H9 (cell line): ENCODE measurements at regions not wholly inside any gene's neighbourhood (a gene's known extent, or its start where the extent isn't known, plus 50 kb on each side); places are given as distances from the start of the nearest gene placed in this dataset.

Experiments
- DNase-seq: peaks from one replicate; pipeline ENCODE4 v3.0.0-alpha.2; 2017
- H2AFZ ChIP-seq: one replicate; pipeline ENCODE4 v1.6.1; 2013; ENCODE audit warnings: mild to moderate bottlenecking, low read length, control low read depth, moderate library complexity
- H2AK5ac ChIP-seq: 2 replicates; pipeline ENCODE4 v1.6.1; 2013; ENCODE audit warnings: low read length, control low read depth, mixed read lengths; ENCODE audit not compliant: insufficient read length
- H2BK120ac ChIP-seq: one replicate; pipeline ENCODE4 v1.6.1; 2013; ENCODE audit warnings: low read depth, mild to moderate bottlenecking, low read length, control low read depth, inconsistent platforms; ENCODE audit not compliant: poor library complexity, severe bottlenecking
- H2BK12ac ChIP-seq: 2 replicates; pipeline ENCODE4 v1.6.1; 2013; ENCODE audit warnings: low read length, control low read depth, mixed read lengths, low read depth; ENCODE audit not compliant: insufficient read length
- H2BK15ac ChIP-seq: 2 replicates; pipeline ENCODE4 v1.6.1; 2013; ENCODE audit warnings: low read depth, low read length, control low read depth
- H2BK20ac ChIP-seq: one replicate; pipeline ENCODE4 v1.6.1; 2013; ENCODE audit warnings: low read depth, mild to moderate bottlenecking, low read length, control low read depth, inconsistent platforms; ENCODE audit not compliant: poor library complexity, severe bottlenecking
- H2BK5ac ChIP-seq: 2 replicates; pipeline ENCODE4 v1.6.1; 2013; ENCODE audit warnings: low read length, control low read depth, mixed read lengths; ENCODE audit not compliant: insufficient read length
- H3K14ac ChIP-seq: 2 replicates; pipeline ENCODE4 v1.6.1; 2013; ENCODE audit warnings: low read length, control low read depth; ENCODE audit not compliant: insufficient read depth
- H3K18ac ChIP-seq: 2 replicates; pipeline ENCODE4 v1.6.1; 2013; ENCODE audit warnings: low read depth, mild to moderate bottlenecking, mixed read lengths, low read length, control low read depth; ENCODE audit not compliant: insufficient read length
- H3K23ac ChIP-seq: 2 replicates; pipeline ENCODE4 v1.6.1; 2013; ENCODE audit warnings: low read length, control low read depth, mixed read lengths, low read depth; ENCODE audit not compliant: insufficient read length
- H3K23me2 ChIP-seq: 2 replicates; pipeline ENCODE4 v1.6.1; 2013; ENCODE audit warnings: low read depth, mild to moderate bottlenecking, mixed read lengths, low read length, control low read depth; ENCODE audit not compliant: insufficient read length, poor library complexity, severe bottlenecking
- H3K27ac ChIP-seq: 2 replicates; pipeline ENCODE4 v1.5.1; 2013; ENCODE audit warnings: low read length, control low read depth, mixed read lengths, low read depth; ENCODE audit not compliant: insufficient read length
- H3K27me3 ChIP-seq: 2 replicates; pipeline ENCODE4 v1.6.1; 2013; ENCODE audit warnings: low read length, control low read depth, inconsistent platforms; ENCODE audit not compliant: insufficient read depth
- H3K4ac ChIP-seq: 2 replicates; pipeline ENCODE4 v1.6.1; 2013; ENCODE audit warnings: low read depth, mild to moderate bottlenecking, control low read depth, inconsistent platforms, low read length, moderate library complexity
- H3K4me1 ChIP-seq: 2 replicates; pipeline ENCODE4 v1.6.1; 2013; ENCODE audit warnings: low read length, control low read depth, inconsistent platforms; ENCODE audit not compliant: insufficient read depth
- H3K4me2 ChIP-seq: 2 replicates; pipeline ENCODE4 v1.6.1; 2013; ENCODE audit warnings: low read length, control low read depth, mixed read lengths; ENCODE audit not compliant: insufficient read length, insufficient read depth
- H3K56ac ChIP-seq: 2 replicates; pipeline ENCODE4 v1.6.1; 2013; ENCODE audit warnings: low read depth, mild to moderate bottlenecking, mixed read lengths, low read length, control low read depth; ENCODE audit not compliant: insufficient read length
- H3K79me1 ChIP-seq: 2 replicates; pipeline ENCODE4 v1.6.1; 2013; ENCODE audit warnings: low read depth, mild to moderate bottlenecking, moderate library complexity, low read length, control low read depth, inconsistent platforms; ENCODE audit not compliant: insufficient read depth, poor library complexity, severe bottlenecking
- H3K79me2 ChIP-seq: 2 replicates; pipeline ENCODE4 v1.6.1; 2013; ENCODE audit warnings: low read length, control low read depth, inconsistent platforms; ENCODE audit not compliant: insufficient read depth
- H3K9ac ChIP-seq: 2 replicates; pipeline ENCODE4 v1.6.1; 2013; ENCODE audit warnings: low read length, control low read depth, mixed read lengths; ENCODE audit not compliant: insufficient read length; ENCODE audit errors: extremely low read depth
- H3K9me3 ChIP-seq: one replicate; pipeline ENCODE4 v1.6.1; 2013; ENCODE audit warnings: low read depth, low read length, inconsistent platforms; ENCODE audit not compliant: control insufficient read depth
- H3T11ph ChIP-seq: one replicate; pipeline ENCODE4 v1.6.1; 2013; ENCODE audit warnings: mild to moderate bottlenecking, low read length, control low read depth, inconsistent platforms
- H4K20me1 ChIP-seq: one replicate; pipeline ENCODE4 v1.6.1; 2013; ENCODE audit not compliant: control insufficient read depth, insufficient read length, insufficient read depth
- H4K5ac ChIP-seq: 2 replicates; pipeline ENCODE4 v1.6.1; 2013; ENCODE audit warnings: low read depth, mild to moderate bottlenecking, mixed read lengths, low read length, control low read depth; ENCODE audit not compliant: insufficient read length
- H4K8ac ChIP-seq: replicated peaks from 2 replicates; pipeline ENCODE4 v1.6.1; 2013; ENCODE audit warnings: low read length, control low read depth, mixed read lengths, low read depth; ENCODE audit not compliant: insufficient read length
- H4K91ac ChIP-seq: 2 replicates; pipeline ENCODE4 v1.6.1; 2013; ENCODE audit warnings: low read depth, mild to moderate bottlenecking, moderate library complexity, mixed read lengths, low read length, control low read depth; ENCODE audit not compliant: insufficient read length
- H3K27ac Mint-ChIP-seq, 3 experiments: 2 replicates in 2 of 3; 3 replicates in 1 of 3; pipeline ENCODE4 v1.8.0; 2020 to 2021; ENCODE audit warnings: mixed read lengths in 3 of 3, mild to moderate bottlenecking in 1 of 3, moderate library complexity in 1 of 3
- H3K27me3 Mint-ChIP-seq: 2 replicates; pipeline ENCODE4 v1.8.0; 2021; ENCODE audit warnings: low read depth, mild to moderate bottlenecking, moderate library complexity, mixed read lengths
- H3K36me3 Mint-ChIP-seq, 3 experiments: 2 replicates in 2 of 3; 3 replicates in 1 of 3; pipeline ENCODE4 v1.8.0; 2020 to 2021; ENCODE audit warnings: low read depth in 3 of 3, mixed read lengths in 3 of 3; ENCODE audit not compliant: insufficient read depth in 1 of 3
- H3K4me1 Mint-ChIP-seq, 2 experiments: 2 replicates each; pipeline ENCODE4 v1.8.0; 2020; ENCODE audit warnings: mixed read lengths in 2 of 2
- H3K4me3 Mint-ChIP-seq, 2 experiments: 2 replicates in 1 of 2; 3 replicates in 1 of 2; pipeline ENCODE4 v1.8.0; 2020 to 2021; ENCODE audit warnings: mild to moderate bottlenecking in 2 of 2, mixed read lengths in 2 of 2, moderate library complexity in 1 of 2
- H3K9me3 Mint-ChIP-seq, 2 experiments: 2 replicates in 1 of 2; 3 replicates in 1 of 2; pipeline ENCODE4 v1.8.0; 2020; ENCODE audit warnings: mild to moderate bottlenecking in 2 of 2, mixed read lengths in 2 of 2, moderate library complexity in 1 of 2
- WGBS: extraction: QIAGEN DNeasy Blood & Tissue Kit; methylation state at CpG from one replicate; pipeline ENCODE4 v1.1.7; 2013; ENCODE audit warnings: missing lambda C conversion rate, low lambda C conversion rate, mixed read lengths; ENCODE audit not compliant: insufficient read length; ENCODE audit errors: extremely low coverage; 5-methylcytosine and 5-hydroxymethylcytosine counted together
- TF ChIP-seq, protein P1 (sequence below): fragments of 200-600 bp; sonication (generic); conservative IDR thresholded peaks from 3 replicates; pipeline ENCODE4 v1.8.0; 2021; ENCODE audit warnings: antibody characterized with exemption, mild to moderate bottlenecking

DNA sequence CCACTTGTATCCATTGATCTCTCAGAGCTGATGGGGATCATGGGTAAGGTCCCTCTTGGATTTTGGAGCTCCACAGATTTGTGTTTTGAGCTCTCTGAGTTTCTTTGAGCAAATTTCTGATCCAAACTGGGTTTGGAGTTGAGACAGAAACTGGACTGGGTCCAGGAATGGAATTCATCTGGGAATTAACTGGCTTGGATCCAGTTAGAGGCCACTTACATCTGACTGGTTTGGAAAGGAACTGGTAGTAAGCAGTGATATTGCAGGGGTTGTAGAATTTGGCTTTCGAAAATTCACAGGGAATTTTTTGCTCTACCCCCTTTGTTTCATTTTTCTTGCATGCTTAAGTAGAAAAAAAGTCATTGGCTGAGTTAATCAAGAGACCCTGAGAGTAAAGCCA lies 245.6 kb downstream of the SEMA3D start:
- Histone ChIP-seq H2AK5ac (no peak overlapping the region), H2BK12ac (no peak overlapping the region), H3K79me2 (no peaks in the 10 kb centered on the region), H4K8ac (no peak overlapping the region), H3K27me3 (no peaks in the 10 kb centered on the region), H2BK20ac (no peak overlapping the region), H3K27ac (no peak overlapping the region), H2BK15ac (no peak overlapping the region), H2BK120ac (no peak overlapping the region), H3K9me3 (no peaks in the 10 kb centered on the region), H3K4me1 (no peaks in the 10 kb centered on the region), H3K79me1 (no peaks in the 10 kb centered on the region), H3K4me2 (no peak overlapping the region), H3K18ac (no peak overlapping the region), H2BK5ac (no peak overlapping the region), H4K20me1 (no peaks in the 10 kb centered on the region), H3K56ac (no peak overlapping the region), H4K5ac (no peak overlapping the region), H3K23me2 (no peaks in the 10 kb centered on the region), H3K23ac (no peak overlapping the region), H3T11ph (no peak overlapping the region), H3K9ac (no peak overlapping the region), H3K14ac (no peak overlapping the region), H4K91ac (no peak overlapping the region), H2AFZ (no peak overlapping the region), H3K4ac (no peak overlapping the region)
- no peaks in the 10 kb centered on the region for H3K27me3 Mint-ChIP-seq
- peaks cover 0 to 3% of the 10 kb centered on the region in 2 experiments; a peak in 1 of 4 replicates for H3K4me1 Mint-ChIP-seq
- TF ChIP-seq, protein P1, sequence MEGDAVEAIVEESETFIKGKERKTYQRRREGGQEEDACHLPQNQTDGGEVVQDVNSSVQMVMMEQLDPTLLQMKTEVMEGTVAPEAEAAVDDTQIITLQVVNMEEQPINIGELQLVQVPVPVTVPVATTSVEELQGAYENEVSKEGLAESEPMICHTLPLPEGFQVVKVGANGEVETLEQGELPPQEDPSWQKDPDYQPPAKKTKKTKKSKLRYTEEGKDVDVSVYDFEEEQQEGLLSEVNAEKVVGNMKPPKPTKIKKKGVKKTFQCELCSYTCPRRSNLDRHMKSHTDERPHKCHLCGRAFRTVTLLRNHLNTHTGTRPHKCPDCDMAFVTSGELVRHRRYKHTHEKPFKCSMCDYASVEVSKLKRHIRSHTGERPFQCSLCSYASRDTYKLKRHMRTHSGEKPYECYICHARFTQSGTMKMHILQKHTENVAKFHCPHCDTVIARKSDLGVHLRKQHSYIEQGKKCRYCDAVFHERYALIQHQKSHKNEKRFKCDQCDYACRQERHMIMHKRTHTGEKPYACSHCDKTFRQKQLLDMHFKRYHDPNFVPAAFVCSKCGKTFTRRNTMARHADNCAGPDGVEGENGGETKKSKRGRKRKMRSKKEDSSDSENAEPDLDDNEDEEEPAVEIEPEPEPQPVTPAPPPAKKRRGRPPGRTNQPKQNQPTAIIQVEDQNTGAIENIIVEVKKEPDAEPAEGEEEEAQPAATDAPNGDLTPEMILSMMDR, result no peak
- no peak overlapping the region for H3K27ac Mint-ChIP-seq
- WGBS, result no CpG with 5 or more reads among the region's 1 CpG
- no peak for DNase-seq
- no peaks in the 10 kb centered on the region for H3K9me3 Mint-ChIP-seq
- H3K4me3 Mint-ChIP-seq, result no peak overlapping the region
- H3K36me3 Mint-ChIP-seq, result no peaks in the 10 kb centered on the region
